Suprapubic skin (tissue), 4 donors: ENCODE measurements at regions not wholly inside any gene's neighbourhood (a gene's known extent, or its start where the extent isn't known, plus 50 kb on each side); places are given as distances from the start of the nearest gene placed in this dataset.

Source experiments
- DNase-seq, 2 donors: peaks; one replicate each; pipeline ENCODE4 v3.0.0-alpha.2; 2019; ENCODE audit warnings: low spot score in 2 of 2
- H3K27ac ChIP-seq: fragments of 200-600 bp; sonication (generic); one replicate; pipeline ENCODE4 v1.5.1; 2019
- H3K27me3 ChIP-seq: fragments of 200-600 bp; sonication (generic); one replicate; pipeline ENCODE4 v1.5.1; 2019
- H3K36me3 ChIP-seq: fragments of 200-600 bp; sonication (generic); one replicate; pipeline ENCODE4 v1.5.1; 2019
- H3K4me1 ChIP-seq: fragments of 200-600 bp; sonication (generic); one replicate; pipeline ENCODE4 v1.5.1; 2019
- H3K4me3 ChIP-seq: fragments of 200-600 bp; sonication (generic); one replicate; pipeline ENCODE4 v1.5.1; 2019; ENCODE audit warnings: mild to moderate bottlenecking
- H3K9me3 ChIP-seq: fragments of 200-600 bp; sonication (generic); one replicate; pipeline ENCODE4 v1.5.1; 2019
- CTCF ChIP-seq, 2 donors: fragments of 200-600 bp in 1 of 2; fragments of 450-650 bp in 1 of 2; sonication (generic) in 1 of 2; IDR thresholded peaks; one replicate each; pipeline ENCODE4 v1.5.1; 2016 to 2019; ENCODE audit warnings: antibody characterized with exemption in 2 of 2, mild to moderate bottlenecking in 1 of 2, moderate library complexity in 1 of 2
- EP300 ChIP-seq: sonication (generic); formaldehyde crosslinking; IDR thresholded peaks from one replicate; pipeline ENCODE4 v1.6.1; 2017; ENCODE audit warnings: antibody characterized with exemption
- POLR2A ChIP-seq, 2 donors: fragments of 450-650 bp; IDR thresholded peaks; one replicate each; pipeline ENCODE4 v1.6.1; 2017; ENCODE audit warnings: antibody characterized with exemption in 2 of 2, mild to moderate bottlenecking in 2 of 2, moderate library complexity in 2 of 2
- POLR2AphosphoS5 ChIP-seq, 3 donors: sonication (generic); formaldehyde crosslinking; IDR thresholded peaks; one replicate each; pipeline ENCODE4 v1.6.1; 2017; ENCODE audit warnings: antibody characterized with exemption in 3 of 3
- WGBS: methylation state at CpG from one replicate; pipeline ENCODE4 v1.1.5; 2018; 5-methylcytosine and 5-hydroxymethylcytosine counted together

GRCh38 chr18:51425889-51426288, 228.4 kb upstream of the MEX3C start:
- DNase-seq, result no peak

DNA sequence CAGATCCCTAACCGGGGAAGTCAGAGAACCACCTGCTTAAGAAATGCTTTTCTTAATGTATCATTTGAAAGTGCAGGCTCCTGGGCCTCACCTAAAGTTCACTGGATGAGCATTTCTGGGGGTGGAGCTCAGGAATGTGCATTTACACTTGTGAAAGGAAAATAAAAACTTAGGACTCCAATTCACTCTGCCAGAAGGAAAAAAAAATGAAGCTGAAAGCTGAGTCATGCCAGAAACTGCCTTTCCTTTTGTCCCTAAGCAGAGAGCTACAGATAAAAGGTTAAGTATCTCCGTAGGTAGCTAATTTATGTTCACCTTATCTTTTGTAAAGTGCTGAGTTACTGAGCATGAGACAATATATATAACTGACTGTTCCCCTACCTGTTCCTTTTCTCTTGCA, 229.5 kb upstream of the MEX3C start:
- 59% methylated on average over 2 of the region's 2 CpGs for WGBS
- Histone ChIP-seq H3K9me3 (no peaks in the 10 kb centered on the region), H3K4me3 (no peak overlapping the region), H3K36me3 (no peaks in the 10 kb centered on the region), H3K27me3 (no peaks in the 10 kb centered on the region), H3K27ac (no peak overlapping the region), H3K4me1 (no peaks in the 10 kb centered on the region)
- TF ChIP-seq POLR2AphosphoS5 (IDR thresholded peaks at IDR 0.05), result no peak
- TF ChIP-seq CTCF (IDR thresholded peaks at IDR 0.05), result no peak
- TF ChIP-seq EP300, result no peak
- TF ChIP-seq POLR2A (IDR thresholded peaks at IDR 0.05), result no peak
- DNase-seq, result no peak

More at GRCh38 chr18:51425889-51426288, 228.4 kb upstream of the MEX3C start:
- no peaks in the 10 kb centered on the region for H3K4me1 ChIP-seq
- no peak overlapping the region for H3K27ac ChIP-seq
- WGBS, result 58% methylated on average over 3 of the region's 3 CpGs
- TF ChIP-seq EP300 (no peak), CTCF (IDR thresholded peaks at IDR 0.05) (no peak), POLR2A (IDR thresholded peaks at IDR 0.05) (no peak), POLR2AphosphoS5 (IDR thresholded peaks at IDR 0.05) (no peak)
- H3K36me3 ChIP-seq, result no peaks in the 10 kb centered on the region
- no peaks in the 10 kb centered on the region for H3K27me3 ChIP-seq
- H3K4me3 ChIP-seq, result no peak overlapping the region
- H3K9me3 ChIP-seq, result no peaks in the 10 kb centered on the region

DNA sequence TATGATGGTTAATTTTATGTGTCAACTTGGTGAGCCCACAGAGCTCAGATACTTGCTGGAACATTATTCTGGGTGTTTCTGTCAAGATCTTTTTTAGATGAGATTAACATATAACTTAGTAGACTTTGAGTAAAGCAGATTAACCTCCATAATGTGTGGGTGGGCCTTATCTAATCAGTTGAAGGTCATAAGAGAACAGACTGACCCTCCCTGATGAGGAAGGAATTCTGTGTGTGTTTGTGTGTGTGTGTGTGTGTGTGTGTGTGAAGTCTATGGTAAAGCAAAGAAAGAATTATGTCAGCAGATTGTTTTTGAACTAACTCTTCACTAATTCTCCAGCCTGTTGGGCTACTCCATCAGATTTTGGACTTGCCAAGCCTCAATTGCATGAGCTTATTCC, 232.2 kb upstream of the MEX3C start:
- DNase-seq, result no peak
- Histone ChIP-seq H3K4me1 (no peaks in the 10 kb centered on the region), H3K4me3 (no peak overlapping the region), H3K9me3 (no peaks in the 10 kb centered on the region), H3K27me3 (no peaks in the 10 kb centered on the region), H3K36me3 (no peaks in the 10 kb centered on the region), H3K27ac (no peak overlapping the region)
- TF ChIP-seq CTCF (IDR thresholded peaks at IDR 0.05) (no peak), POLR2AphosphoS5 (IDR thresholded peaks at IDR 0.05) (no peak), POLR2A (IDR thresholded peaks at IDR 0.05) (no peak), EP300 (no peak)

DNA sequence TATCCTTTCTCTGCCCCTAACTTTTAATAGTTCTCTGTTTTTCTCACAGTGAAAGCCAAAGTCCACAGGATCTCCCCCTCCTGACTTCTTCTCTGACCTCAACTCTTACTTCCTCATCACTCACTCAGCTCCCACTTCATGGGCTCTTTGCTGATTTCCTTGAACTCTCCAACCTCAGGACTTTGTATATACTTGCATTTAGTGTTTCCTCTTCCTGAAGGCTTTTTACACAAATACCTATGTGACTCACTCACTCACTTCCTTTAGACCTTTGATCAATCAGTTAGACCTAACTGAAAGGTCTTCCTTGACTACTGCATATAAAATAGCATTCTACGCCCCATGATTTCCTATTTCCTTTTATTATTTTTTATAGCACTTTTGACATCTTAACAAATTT, 233.1 kb upstream of the MEX3C start:
- DNase-seq, result no peak
- no peak for TF ChIP-seq POLR2A (IDR thresholded peaks at IDR 0.05)
- TF ChIP-seq POLR2AphosphoS5 (IDR thresholded peaks at IDR 0.05), result no peak
- TF ChIP-seq EP300, result no peak
- TF ChIP-seq CTCF (IDR thresholded peaks at IDR 0.05), result no peak
- no peaks in the 10 kb centered on the region for H3K36me3 ChIP-seq
- H3K27ac ChIP-seq, result no peak overlapping the region
- no peaks in the 10 kb centered on the region for H3K4me1 ChIP-seq
- 85% methylated on average over 1 of the region's 1 CpG for WGBS
- no peaks in the 10 kb centered on the region for H3K9me3 ChIP-seq
- no peaks in the 10 kb centered on the region for H3K27me3 ChIP-seq
- H3K4me3 ChIP-seq, result no peak overlapping the region

GRCh38 chr18:51433296-51433695, 235.8 kb upstream of the MEX3C start:
- WGBS, result 86% methylated on average over 4 of the region's 4 CpGs
- H3K4me3 ChIP-seq, result no peak overlapping the region
- no peak for DNase-seq
- no peak overlapping the region for H3K27ac ChIP-seq
- peaks cover under 1% of the 10 kb centered on the region for H3K27me3 ChIP-seq
- TF ChIP-seq POLR2AphosphoS5 (IDR thresholded peaks at IDR 0.05), result no peak
- no peak for TF ChIP-seq EP300
- no peak for TF ChIP-seq POLR2A (IDR thresholded peaks at IDR 0.05)
- TF ChIP-seq CTCF (IDR thresholded peaks at IDR 0.05), result no peak
- H3K9me3 ChIP-seq, result no peaks in the 10 kb centered on the region
- H3K36me3 ChIP-seq, result no peaks in the 10 kb centered on the region
- H3K4me1 ChIP-seq, result no peaks in the 10 kb centered on the region
